OCI-LY1 (cell line): ENCODE measurements at regions not wholly inside any gene's neighbourhood (a gene's known extent, or its start where the extent isn't known, plus 50 kb on each side); places are given as distances from the start of the nearest gene placed in this dataset.
"Not testable (repeated sequence)": the region's sequence is repeated elsewhere in the genome, so short reads cannot be mapped to it uniquely, and the experiment has no call there.

Experiments
- CTCF ChIP-seq: fragments of 200-600 bp; sonication (generic), shearing (Covaris generic); IDR thresholded peaks from 2 replicates; pipeline ENCODE4 v1.5.1; 2017; ENCODE audit warnings: mild to moderate bottlenecking, antibody characterized with exemption, low read length, moderate library complexity, mixed read lengths
- EZH2 ChIP-seq: fragments of 200-600 bp; sonication (generic), shearing (Covaris generic); IDR thresholded peaks from 2 replicates; pipeline ENCODE4 v1.8.0; 2017; ENCODE audit warnings: borderline replicate concordance, mixed run types, mild to moderate bottlenecking, antibody characterized with exemption, low read length, moderate library complexity, mixed read lengths

- not testable (repeated sequence) for TF ChIP-seq CTCF, EZH2
These were observed 230.0 kb downstream of the TMA16 start for GRCh38 chr4:163724495-163724894.
